Mesendoderm (in vitro differentiated cells): ENCODE measurements at regions not wholly inside any gene's neighbourhood (a gene's known extent, or its start where the extent isn't known, plus 50 kb on each side); places are given as distances from the start of the nearest gene placed in this dataset.

ENCODE experiments used
- DNase-seq: peaks from one replicate; pipeline ENCODE4 v3.0.0; 2013
- H2AK5ac ChIP-seq: 2 replicates; pipeline ENCODE4 v1.6.1; 2013; ENCODE audit warnings: low read length, inconsistent platforms
- H2BK120ac ChIP-seq: 2 replicates; pipeline ENCODE4 v1.6.1; 2013; ENCODE audit warnings: low read depth, mild to moderate bottlenecking, low read length, moderate library complexity, mixed read lengths
- H2BK15ac ChIP-seq: replicated peaks from 2 replicates; pipeline ENCODE4 v1.6.1; 2013; ENCODE audit warnings: low read depth, mild to moderate bottlenecking, moderate library complexity
- H2BK5ac ChIP-seq: 2 replicates; pipeline ENCODE4 v1.6.1; 2013; ENCODE audit warnings: low read length, inconsistent platforms
- H3K18ac ChIP-seq: 2 replicates; pipeline ENCODE4 v1.6.1; 2013; ENCODE audit warnings: mild to moderate bottlenecking, low read length, mixed read lengths
- H3K23ac ChIP-seq: one replicate; pipeline ENCODE4 v1.6.1; 2013; ENCODE audit warnings: low read length
- H3K27ac ChIP-seq: 2 replicates; pipeline ENCODE4 v1.5.1; 2013; ENCODE audit warnings: low read depth, mild to moderate bottlenecking, inconsistent platforms, low read length, moderate library complexity
- H3K27me3 ChIP-seq: 2 replicates; pipeline ENCODE4 v1.6.1; 2013; ENCODE audit warnings: low read length, control low read depth, mild to moderate bottlenecking, inconsistent platforms; ENCODE audit not compliant: insufficient read depth, poor library complexity
- H3K36me3 ChIP-seq: 2 replicates; pipeline ENCODE4 v1.6.1; 2013; ENCODE audit warnings: low read length, inconsistent platforms; ENCODE audit not compliant: control insufficient read depth, insufficient read depth
- H3K4ac ChIP-seq: one replicate; pipeline ENCODE4 v1.6.1; 2013; ENCODE audit warnings: low read depth, mild to moderate bottlenecking, low read length, moderate library complexity
- H3K4me1 ChIP-seq: 2 replicates; pipeline ENCODE4 v1.6.1; 2013; ENCODE audit warnings: low read depth, low read length, inconsistent platforms; ENCODE audit not compliant: control insufficient read depth
- H3K4me2 ChIP-seq: 2 replicates; pipeline ENCODE4 v1.6.1; 2013; ENCODE audit warnings: low read length
- H3K4me3 ChIP-seq: 2 replicates; pipeline ENCODE4 v1.5.1; 2013; ENCODE audit warnings: mild to moderate bottlenecking, low read length
- H3K56ac ChIP-seq: one replicate; pipeline ENCODE4 v1.6.1; 2013; ENCODE audit warnings: low read length
- H3K79me1 ChIP-seq: 2 replicates; pipeline ENCODE4 v1.6.1; 2013; ENCODE audit warnings: low read length, inconsistent platforms
- H3K79me2 ChIP-seq: 2 replicates; pipeline ENCODE4 v1.6.1; 2013; ENCODE audit warnings: mild to moderate bottlenecking, low read length; ENCODE audit not compliant: control insufficient read depth, insufficient read depth
- H3K9ac ChIP-seq: 2 replicates; pipeline ENCODE4 v1.6.1; 2013; ENCODE audit warnings: low read length, inconsistent platforms
- H4K5ac ChIP-seq: one replicate; pipeline ENCODE4 v1.6.1; 2013; ENCODE audit warnings: low read length
- H4K8ac ChIP-seq: one replicate; pipeline ENCODE4 v1.6.1; 2013; ENCODE audit warnings: low read depth, mild to moderate bottlenecking, control low read depth, low read length, moderate library complexity
- whole genome bisulfite sequencing: extraction: QIAGEN DNeasy Blood & Tissue Kit; methylation state at CpG from one replicate; pipeline ENCODE4 v1.1.7; 2013; ENCODE audit warnings: low lambda C conversion rate, missing lambda C conversion rate; ENCODE audit not compliant: insufficient coverage; ENCODE audit errors: extremely low coverage; 5-methylcytosine and 5-hydroxymethylcytosine counted together

DNA sequence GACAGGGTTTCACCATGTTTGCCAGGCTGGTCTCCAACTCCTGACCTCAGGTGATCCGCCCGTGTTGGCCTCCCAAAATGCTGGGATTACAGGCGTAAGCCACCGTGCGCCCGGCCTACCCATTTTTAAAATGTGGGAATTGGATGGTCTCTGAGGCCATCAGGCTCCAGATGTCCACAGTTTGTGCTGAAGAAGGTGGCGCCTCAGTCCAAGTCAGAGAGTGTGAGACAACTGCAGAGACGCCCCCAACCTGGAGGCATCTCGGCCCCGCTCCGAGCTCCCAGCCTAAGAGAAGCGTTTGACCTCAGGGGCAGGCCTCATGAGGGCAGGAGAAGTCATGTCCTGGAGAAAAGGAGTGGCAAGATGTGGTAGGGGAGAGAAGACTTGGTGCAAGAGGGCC lies 146.5 kb downstream of the MRM1 start:
- Histone ChIP-seq H3K27ac (no peak overlapping the region), H3K23ac (no peak overlapping the region), H3K79me2 (no peaks in the 10 kb centered on the region), H4K5ac (no peak overlapping the region), H3K79me1 (no peaks in the 10 kb centered on the region), H3K4me3 (no peak overlapping the region), H3K27me3 (no peaks in the 10 kb centered on the region), H4K8ac (no peak overlapping the region), H2BK5ac (no peak overlapping the region), H2AK5ac (no peak overlapping the region), H3K36me3 (no peaks in the 10 kb centered on the region), H3K56ac (no peak overlapping the region), H3K18ac (no peak overlapping the region), H3K4me2 (no peak overlapping the region), H3K4ac (no peak overlapping the region), H3K4me1 (peaks cover 3% of the 10 kb centered on the region), H3K9ac (no peak overlapping the region), H2BK15ac (no peak overlapping the region), H2BK120ac (no peak overlapping the region)
- no CpG with 5 or more reads among the region's 12 CpGs for WGBS
- DNase-seq = no peak

- H3K79me2 ChIP-seq = no peaks in the 10 kb centered on the region
- no peak overlapping the region for H2BK120ac ChIP-seq
- no peak overlapping the region for H3K18ac ChIP-seq
- DNase-seq = no peak
- H3K56ac ChIP-seq = no peak overlapping the region
- peaks cover under 1% of the 10 kb centered on the region for H3K4me1 ChIP-seq
- no peak overlapping the region for H2BK15ac ChIP-seq
- no peaks in the 10 kb centered on the region for H3K36me3 ChIP-seq
- H3K23ac ChIP-seq = no peak overlapping the region
- H3K4me3 ChIP-seq = no peak overlapping the region
- H2AK5ac ChIP-seq = no peak overlapping the region
- no peaks in the 10 kb centered on the region for H3K79me1 ChIP-seq
- H3K27me3 ChIP-seq = no peaks in the 10 kb centered on the region
- H4K5ac ChIP-seq = no peak overlapping the region
- H3K4me2 ChIP-seq = no peak overlapping the region
- H3K4ac ChIP-seq = no peak overlapping the region
- H4K8ac ChIP-seq = no peak overlapping the region
- no peak overlapping the region for H2BK5ac ChIP-seq
- H3K9ac ChIP-seq = no peak overlapping the region
- no CpG with 5 or more reads among the region's 10 CpGs for WGBS
- no peak overlapping the region for H3K27ac ChIP-seq
Measured at GRCh38 chr17:36748272-36748671, 146.9 kb downstream of the MRM1 start.

GRCh38 chr17:36749493-36749892 lies 148.1 kb downstream of the MRM1 start:
- Histone ChIP-seq H3K4me1 (no peaks in the 10 kb centered on the region), H3K56ac (no peak overlapping the region), H3K27me3 (no peaks in the 10 kb centered on the region), H2BK15ac (no peak overlapping the region), H2BK120ac (no peak overlapping the region), H3K79me2 (no peaks in the 10 kb centered on the region), H2AK5ac (no peak overlapping the region), H3K4me3 (no peak overlapping the region), H3K23ac (no peak overlapping the region), H3K4me2 (no peak overlapping the region), H3K27ac (no peak overlapping the region), H3K9ac (no peak overlapping the region), H3K4ac (no peak overlapping the region), H4K5ac (no peak overlapping the region), H3K36me3 (no peaks in the 10 kb centered on the region), H2BK5ac (no peak overlapping the region), H3K79me1 (no peaks in the 10 kb centered on the region), H3K18ac (no peak overlapping the region), H4K8ac (no peak overlapping the region)
- WGBS = no CpG with 5 or more reads among the region's 17 CpGs
- DNase-seq = no peak

- Histone ChIP-seq H4K8ac (no peak overlapping the region), H3K18ac (no peak overlapping the region), H3K79me2 (no peaks in the 10 kb centered on the region), H3K4me3 (no peak overlapping the region), H2AK5ac (no peak overlapping the region), H4K5ac (no peak overlapping the region), H3K4me2 (no peak overlapping the region), H2BK5ac (no peak overlapping the region), H3K23ac (no peak overlapping the region), H3K36me3 (no peaks in the 10 kb centered on the region), H3K79me1 (no peaks in the 10 kb centered on the region), H3K4me1 (no peaks in the 10 kb centered on the region), H2BK120ac (no peak overlapping the region), H3K9ac (no peak overlapping the region), H3K27me3 (no peaks in the 10 kb centered on the region), H3K56ac (no peak overlapping the region), H3K4ac (no peak overlapping the region), H3K27ac (no peak overlapping the region), H2BK15ac (no peak overlapping the region)
- no peak for DNase-seq
- no CpG with 5 or more reads among the region's 10 CpGs for WGBS
Measured at GRCh38 chr17:36750316-36750885, 149.0 kb downstream of the MRM1 start.

GRCh38 chr17:36752096-36752888 lies 150.9 kb downstream of the MRM1 start:
- no peak overlapping the region for H3K23ac ChIP-seq
- H3K27ac ChIP-seq = no peak overlapping the region
- no peak overlapping the region for H3K9ac ChIP-seq
- H3K4me1 ChIP-seq = no peaks in the 10 kb centered on the region
- H2BK120ac ChIP-seq = no peak overlapping the region
- H3K36me3 ChIP-seq = no peaks in the 10 kb centered on the region
- H3K18ac ChIP-seq = no peak overlapping the region
- DNase-seq = no peak
- H3K79me1 ChIP-seq = no peaks in the 10 kb centered on the region
- no peak overlapping the region for H2BK15ac ChIP-seq
- WGBS = no CpG with 5 or more reads among the region's 10 CpGs
- H3K4ac ChIP-seq = no peak overlapping the region
- no peak overlapping the region for H4K5ac ChIP-seq
- H2BK5ac ChIP-seq = no peak overlapping the region
- H3K27me3 ChIP-seq = no peaks in the 10 kb centered on the region
- no peak overlapping the region for H3K4me3 ChIP-seq
- H3K4me2 ChIP-seq = no peak overlapping the region
- no peak overlapping the region for H4K8ac ChIP-seq
- H2AK5ac ChIP-seq = no peak overlapping the region
- H3K79me2 ChIP-seq = no peaks in the 10 kb centered on the region
- H3K56ac ChIP-seq = no peak overlapping the region
